HFF-Myc (cell line): ENCODE measurements at regions not wholly inside any gene's neighbourhood (a gene's known extent, or its start where the extent isn't known, plus 50 kb on each side); places are given as distances from the start of the nearest gene placed in this dataset.

ENCODE experiments used
- DNase-seq: peaks from one replicate; pipeline ENCODE4 v3.0.0-alpha.2; 2011; ENCODE audit warnings: low read depth; ENCODE audit errors: extremely low read depth
- H3K4me3 ChIP-seq: replicated peaks from 2 replicates; pipeline ENCODE4 v1.5.1; 2011; ENCODE audit warnings: low read depth, mild to moderate bottlenecking, control low read depth, low read length
- CTCF ChIP-seq: IDR thresholded peaks from 2 replicates; pipeline ENCODE4 v1.5.1; 2012; ENCODE audit warnings: mild to moderate bottlenecking, low read depth, low read length, control low read depth; ENCODE audit errors: missing control alignments

GRCh38 chr3:87855211-87855610 lies 203.6 kb downstream of the CGGBP1 start:
- TF ChIP-seq CTCF: no peak
- no peak for DNase-seq
- no peak overlapping the region for H3K4me3 ChIP-seq

GRCh38 chr3:87848003-87848402 lies 210.8 kb downstream of the CGGBP1 start:
- no peak for TF ChIP-seq CTCF
- H3K4me3 ChIP-seq: no peak overlapping the region
- no peak for DNase-seq

GRCh38 chr3:87837076-87837475 lies 221.7 kb downstream of the CGGBP1 start:
- no peak for DNase-seq
- no peak for TF ChIP-seq CTCF
- no peak overlapping the region for H3K4me3 ChIP-seq

- no peak for DNase-seq
- TF ChIP-seq CTCF: no peak
- no peak overlapping the region for H3K4me3 ChIP-seq
Observed at GRCh38 chr3:87836026-87836425, 222.8 kb downstream of the CGGBP1 start.

- H3K4me3 ChIP-seq: no peak overlapping the region
- TF ChIP-seq CTCF: no peak
- DNase-seq: no peak
Observed at GRCh38 chr3:87835236-87835635, 223.6 kb downstream of the CGGBP1 start.

GRCh38 chr3:87834327-87834726 lies 224.5 kb downstream of the CGGBP1 start:
- no peak for DNase-seq
- H3K4me3 ChIP-seq: no peak overlapping the region
- TF ChIP-seq CTCF: no peak

- no peak for DNase-seq
- H3K4me3 ChIP-seq: no peak overlapping the region
- no peak for TF ChIP-seq CTCF
Observed at GRCh38 chr3:87833039-87833377, 225.8 kb downstream of the CGGBP1 start.
